ENCODE measurements at regions not wholly inside any gene's neighbourhood (a gene's known extent, or its start where the extent isn't known, plus 50 kb on each side); places are given as distances from the start of the nearest gene placed in this dataset.

DNA sequence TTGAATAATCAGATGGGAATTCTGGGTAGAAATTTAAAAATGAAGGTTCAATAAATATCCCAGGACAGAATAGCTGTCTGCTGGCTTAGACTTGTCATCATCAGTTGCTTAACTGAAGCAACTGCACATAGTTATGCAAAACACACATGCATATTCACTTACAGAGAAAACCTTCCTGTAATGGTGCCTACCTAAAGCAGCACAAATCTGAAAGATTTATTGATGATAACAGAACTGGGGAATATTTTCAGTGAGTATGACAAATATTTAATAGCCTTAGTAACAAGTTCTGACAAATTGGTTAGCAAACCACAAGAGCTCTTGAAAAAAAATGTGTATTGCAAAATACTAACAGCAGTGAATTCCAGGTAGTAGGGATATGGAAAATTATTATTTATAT, 606.8 kb upstream of the BOD1L1 start:
- Histone ChIP-seq H3K79me2 (ENCODE audit: control insufficient read depth in 1 of 2, insufficient read depth in 2 of 2, low read length in 2 of 2) (no peaks in the 10 kb centered on the region), H2BK20ac (ENCODE audit: low read length) (no peak overlapping the region), H4K91ac (replicated peaks; ENCODE audit: insufficient read length, low read length) (no peak overlapping the region), H3K9me3 (ENCODE audit: insufficient read depth in 2 of 2, low read depth in 1 of 2, low read length in 1 of 2) (no peaks in the 10 kb centered on the region), H3K4ac (replicated peaks; ENCODE audit: insufficient read length, low read depth, low read length) (no peak overlapping the region), H4K20me1 (replicated peaks in 1 of 2; ENCODE audit: control insufficient read depth in 1 of 2, insufficient read depth in 2 of 2, low read length in 2 of 2) (no peaks in the 10 kb centered on the region), H2AFZ (ENCODE audit: low read length) (no peak overlapping the region), H3K56ac (replicated peaks; ENCODE audit: insufficient read length, low read depth, low read length) (no peak overlapping the region), H2BK120ac (replicated peaks; ENCODE audit: low read depth, low read length) (no peak overlapping the region), H2BK5ac (ENCODE audit: low read depth, low read length) (no peak overlapping the region), H3K14ac (ENCODE audit: insufficient read length) (no peak overlapping the region), H3K4me2 (ENCODE audit: insufficient read depth in 1 of 2, low read depth in 2 of 2, low read length in 2 of 2) (no peak overlapping the region), H3K27ac (ENCODE audit: low read depth, low read length) (no peak overlapping the region), H3K23ac (ENCODE audit: insufficient read length) (no peak overlapping the region), H4K8ac (ENCODE audit: extremely low read depth, insufficient read depth, low read length) (no peak overlapping the region), H3K18ac (ENCODE audit: extremely low read depth, low read length) (no peak overlapping the region), H3K79me1 (ENCODE audit: low read depth, low read length) (no peaks in the 10 kb centered on the region), H3K36me3 (ENCODE audit: control insufficient read depth in 2 of 4, insufficient read depth in 4 of 4, low read length in 3 of 4) (no peaks in the 10 kb centered on the region), H4K5ac (ENCODE audit: insufficient read length, low read depth, low read length) (no peak overlapping the region), H2AK5ac (ENCODE audit: low read depth, low read length) (no peak overlapping the region), H3K4me1 (replicated peaks in 1 of 4; ENCODE audit: control insufficient read depth in 3 of 4, insufficient read depth in 4 of 4, low read length in 3 of 4) (no peaks in the 10 kb centered on the region), H3K9ac (replicated peaks in 1 of 4; ENCODE audit: extremely low read depth in 1 of 4, low read depth in 3 of 4, low read length in 3 of 4) (no peak overlapping the region), H3K27me3 (replicated peaks in 1 of 4; ENCODE audit: control insufficient read depth in 3 of 4, extremely low read depth in 1 of 4, insufficient read depth in 3 of 4, low read length in 3 of 4) (peaks cover 0 to 2% (median under 1%) of the 10 kb centered on the region in 4 experiments; a peak in 2 of 7 replicates), H2BK12ac (ENCODE audit: low read depth, low read length) (no peak overlapping the region), H3K23me2 (ENCODE audit: low read depth, low read length) (no peaks in the 10 kb centered on the region), H2BK15ac (ENCODE audit: low read length) (no peak overlapping the region), H3K4me3 (ENCODE audit: extremely low read depth in 1 of 4, insufficient read depth in 2 of 4, low read depth in 3 of 4, low read length in 4 of 4) (no peak overlapping the region)
- TF ChIP-seq MAFK (IDR thresholded peaks at IDR 0.05; ENCODE audit: low read depth, low read length) = no peak
- TF ChIP-seq TCF12 (IDR thresholded peaks at IDR 0.05; ENCODE audit: low read depth, low read length) = no peak
- no peak for TF ChIP-seq POU5F1 (IDR thresholded peaks at IDR 0.05; ENCODE audit: low read depth, low read length)
- no peak for TF ChIP-seq SIRT6 (IDR thresholded peaks at IDR 0.05; ENCODE audit: low read length)
- TF ChIP-seq RFX5 (IDR thresholded peaks at IDR 0.05; ENCODE audit: borderline replicate concordance, low read depth, low read length) = no peak
- TF ChIP-seq EGR1 (IDR thresholded peaks at IDR 0.05; ENCODE audit: borderline replicate concordance, low read depth, low read length) = no peak
- TF ChIP-seq GTF2F1 (IDR thresholded peaks at IDR 0.05; ENCODE audit: borderline replicate concordance, low read depth, low read length) = no peak
- no peak for TF ChIP-seq CTBP2 (IDR thresholded peaks at IDR 0.05; ENCODE audit: borderline replicate concordance, insufficient read depth, insufficient read length, low read length)
- TF ChIP-seq CHD2 (IDR thresholded peaks at IDR 0.05; ENCODE audit: low read length) = no peak
- ChIA-PET POLR2A (ENCODE audit: partially characterized antibody) (no interaction called here), CTCF (ENCODE audit: partially characterized antibody) (interaction anchor here (1.3 kb wide), 1 partner anchor 20 kb away, joined by 3 read pairs; no protein-coding TSS in a partner anchor)
- DNase-seq (ENCODE audit: low read depth in 1 of 2, low spot score in 2 of 2) (no peak), FAIRE-seq (no peak)

Measured in H1 (cell line).